Adrenal gland (tissue), 9 donors: ENCODE measurements at regions not wholly inside any gene's neighbourhood (a gene's known extent, or its start where the extent isn't known, plus 50 kb on each side); places are given as distances from the start of the nearest gene placed in this dataset.

ENCODE experiments used
- DNase-seq, 7 donors: peaks; one replicate each; pipeline ENCODE4 v3.0.0-alpha.2; 2019 to 2020
- H3K27ac ChIP-seq, 5 donors: fragments of 200-600 bp; sonication (generic) in 4 of 5; 1 replicate in 3 of 5; 2 replicates in 2 of 5; pipeline versions ENCODE4 v1.5.1 to v1.8.0; 2016 to 2020; ENCODE audit warnings: mild to moderate bottlenecking in 1 of 5
- H3K27me3 ChIP-seq: fragments of 200-600 bp; 2 replicates; pipeline ENCODE4 v1.8.0; 2021
- H3K36me3 ChIP-seq, 2 donors: fragments of 200-600 bp; replicated peaks in 1 of 2; 1 replicate in 1 of 2; 2 replicates in 1 of 2; pipeline versions ENCODE4 v1.5.1 to v1.8.0; 2018 to 2022
- H3K4me1 ChIP-seq, 2 donors: fragments of 200-600 bp; replicated peaks in 1 of 2; 1 replicate in 1 of 2; 2 replicates in 1 of 2; pipeline versions ENCODE4 v1.5.1 to v1.8.0; 2018 to 2021
- H3K4me3 ChIP-seq, 4 donors: fragments of 200-600 bp; sonication (generic) in 3 of 4; one replicate each; pipeline ENCODE4 v1.5.1; 2016 to 2018
- H3K9me3 ChIP-seq, 3 donors: fragments of 200-600 bp; sonication (generic) in 1 of 3; replicated peaks in 1 of 3; 1 replicate in 2 of 3; 2 replicates in 1 of 3; pipeline versions ENCODE4 v1.5.1 to v1.8.0; 2016 to 2021
- CTCF ChIP-seq, 6 experiments: fragments of 450-650 bp in 4 of 6; fragments of 200-600 bp in 2 of 6; sonication (generic) in 1 of 6; IDR thresholded peaks; 1 replicate in 5 of 6; 2 replicates in 1 of 6; pipeline versions ENCODE4 v1.5.1 to v1.8.0; 2016 to 2021; ENCODE audit warnings: antibody characterized with exemption in 6 of 6, mild to moderate bottlenecking in 2 of 6, moderate library complexity in 1 of 6
- POLR2A ChIP-seq, 2 donors: fragments of 450-650 bp; IDR thresholded peaks; one replicate each; pipeline ENCODE4 v1.6.1; 2017; ENCODE audit warnings: antibody characterized with exemption in 2 of 2, mild to moderate bottlenecking in 2 of 2, moderate library complexity in 1 of 2
- WGBS, 4 donors: extraction: QIAGEN DNeasy Blood & Tissue Kit in 2 of 4; methylation state at CpG; one replicate each; pipeline versions ENCODE4 v1.1.5 to v1.1.7; 2013 to 2017; 5-methylcytosine and 5-hydroxymethylcytosine counted together
- intact Hi-C, 2 donors: fragments of 100-400 bp; cut with DNase I; formaldehyde crosslinking; loops; one replicate each; pipeline versions ENCODE4 v1.14.1 to v1.15.0; 2022 to 2023
- donor health status: healthy with polysubstance abuse.
- donor health status: Bipolar disorder and iron deficiency.
- donor health status: DM: yes; HTN: yes; CAD: no.
- donor health status: DM: no; HTN: no; CAD: no.
- donor health status: DM: no; HTN: no; CAD: no.

GRCh38 chr12:91574975-91575374 lies 392.4 kb upstream of the DCN start:
- H3K27me3 ChIP-seq, result no peaks in the 10 kb centered on the region
- no peaks in the 10 kb centered on the region for H3K9me3 ChIP-seq
- H3K4me1 ChIP-seq, result peaks cover 0 to 13% of the 10 kb centered on the region in 2 donors
- DNase-seq, result no peak
- no peak for TF ChIP-seq CTCF (IDR thresholded peaks at IDR 0.05)
- intact Hi-C loops, result loop anchor here in 1 of 2 donors (10.0 kb wide), 2 partner anchors 190 to 570 kb away; partner anchors contain the start of gene BTG1
- H3K27ac ChIP-seq, result peak overlapping the region in 1 of 5 donors; percentile 47
- H3K36me3 ChIP-seq, result no peaks in the 10 kb centered on the region
- H3K4me3 ChIP-seq, result no peak overlapping the region
- 82 to 89% (median 85%) methylated on average over 4 of the region's 4 CpGs for WGBS, 4 donors

- Histone ChIP-seq H3K9me3 (no peaks in the 10 kb centered on the region), H3K27me3 (no peaks in the 10 kb centered on the region), H3K4me1 (peaks cover 0 to 13% of the 10 kb centered on the region in 2 donors), H3K4me3 (no peak overlapping the region), H3K27ac (peak overlapping the region in 1 of 5 donors; percentile 47), H3K36me3 (no peaks in the 10 kb centered on the region)
- TF ChIP-seq CTCF (IDR thresholded peaks at IDR 0.05), result no peak
- TF ChIP-seq POLR2A (IDR thresholded peaks at IDR 0.05), result no peak
- 60 to 81% (median 76%) methylated on average over 1 of the region's 1 CpG for WGBS, 4 donors
- DNase-seq, result no peak
- intact Hi-C loops, result loop anchor here in 1 of 2 donors (10.0 kb wide), 2 partner anchors 190 to 570 kb away; partner anchors contain the start of gene BTG1
These were observed 391.8 kb upstream of the DCN start for GRCh38 chr12:91574391-91574790.

- Histone ChIP-seq H3K4me3 (no peak overlapping the region), H3K9me3 (no peaks in the 10 kb centered on the region), H3K27me3 (no peaks in the 10 kb centered on the region), H3K36me3 (no peaks in the 10 kb centered on the region), H3K27ac (no peak overlapping the region), H3K4me1 (peaks cover 0 to 5% of the 10 kb centered on the region in 2 donors)
- WGBS, 4 donors, result 88 to 94% (median 93%) methylated on average over 3 of the region's 3 CpGs
- TF ChIP-seq POLR2A (IDR thresholded peaks at IDR 0.05), result no peak
- no peak for TF ChIP-seq CTCF (IDR thresholded peaks at IDR 0.05)
- intact Hi-C loops, result loop anchor here in 1 of 2 donors (10.0 kb wide), 2 partner anchors 188 to 572 kb away; partner anchors contain the start of gene BTG1
- no peak for DNase-seq
These were observed 390.3 kb upstream of the DCN start for GRCh38 chr12:91572869-91573268.

GRCh38 chr12:91567100-91567485 lies 384.5 kb upstream of the DCN start:
- no peaks in the 10 kb centered on the region for H3K9me3 ChIP-seq
- no peak for TF ChIP-seq CTCF (IDR thresholded peaks at IDR 0.05)
- no peak for TF ChIP-seq POLR2A (IDR thresholded peaks at IDR 0.05)
- no peaks in the 10 kb centered on the region for H3K27me3 ChIP-seq
- WGBS, 4 donors, result 94 to 98% (median 96%) methylated on average over 2 of the region's 2 CpGs
- DNase-seq, result no peak
- intact Hi-C loops, result no loop called here
- no peak overlapping the region for H3K4me3 ChIP-seq
- no peaks in the 10 kb centered on the region for H3K36me3 ChIP-seq
- H3K4me1 ChIP-seq, result no peaks in the 10 kb centered on the region
- H3K27ac ChIP-seq, result no peak overlapping the region
